GM12872 (cell line): ENCODE measurements at regions not wholly inside any gene's neighbourhood (a gene's known extent, or its start where the extent isn't known, plus 50 kb on each side); places are given as distances from the start of the nearest gene placed in this dataset.

Experiments
- TF ChIP-seq, protein P1 (sequence below): IDR thresholded peaks from 3 replicates; pipeline ENCODE4 v1.5.1; 2011; ENCODE audit warnings: low read depth, mild to moderate bottlenecking, low read length, moderate library complexity; ENCODE audit not compliant: insufficient read depth

DNA sequence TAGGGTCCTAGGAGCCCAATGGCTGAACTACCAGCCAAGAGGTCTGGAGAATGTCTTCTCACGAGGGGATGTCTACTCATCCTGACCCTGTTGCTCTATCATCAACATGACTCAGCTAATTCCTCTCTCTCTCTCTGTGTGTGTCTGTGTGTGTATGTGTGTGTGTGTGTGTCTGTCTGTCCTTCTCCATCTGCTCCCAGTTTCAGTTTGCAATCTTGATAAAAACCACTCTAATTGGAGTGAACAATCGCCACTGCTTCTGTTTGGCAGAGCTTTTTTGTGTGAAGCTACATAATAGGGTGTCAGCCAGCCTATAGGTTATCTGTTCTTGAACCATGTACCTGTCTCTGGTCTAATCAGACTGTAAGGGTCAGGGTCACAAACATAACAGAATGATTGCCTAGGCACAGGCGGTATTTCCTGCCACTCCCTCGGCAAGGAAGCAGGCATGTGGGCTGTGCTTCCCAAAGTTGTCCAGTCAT is 219.8 kb downstream of the SH3BP4 start:
- TF ChIP-seq, protein P1, sequence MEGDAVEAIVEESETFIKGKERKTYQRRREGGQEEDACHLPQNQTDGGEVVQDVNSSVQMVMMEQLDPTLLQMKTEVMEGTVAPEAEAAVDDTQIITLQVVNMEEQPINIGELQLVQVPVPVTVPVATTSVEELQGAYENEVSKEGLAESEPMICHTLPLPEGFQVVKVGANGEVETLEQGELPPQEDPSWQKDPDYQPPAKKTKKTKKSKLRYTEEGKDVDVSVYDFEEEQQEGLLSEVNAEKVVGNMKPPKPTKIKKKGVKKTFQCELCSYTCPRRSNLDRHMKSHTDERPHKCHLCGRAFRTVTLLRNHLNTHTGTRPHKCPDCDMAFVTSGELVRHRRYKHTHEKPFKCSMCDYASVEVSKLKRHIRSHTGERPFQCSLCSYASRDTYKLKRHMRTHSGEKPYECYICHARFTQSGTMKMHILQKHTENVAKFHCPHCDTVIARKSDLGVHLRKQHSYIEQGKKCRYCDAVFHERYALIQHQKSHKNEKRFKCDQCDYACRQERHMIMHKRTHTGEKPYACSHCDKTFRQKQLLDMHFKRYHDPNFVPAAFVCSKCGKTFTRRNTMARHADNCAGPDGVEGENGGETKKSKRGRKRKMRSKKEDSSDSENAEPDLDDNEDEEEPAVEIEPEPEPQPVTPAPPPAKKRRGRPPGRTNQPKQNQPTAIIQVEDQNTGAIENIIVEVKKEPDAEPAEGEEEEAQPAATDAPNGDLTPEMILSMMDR = no peak

DNA sequence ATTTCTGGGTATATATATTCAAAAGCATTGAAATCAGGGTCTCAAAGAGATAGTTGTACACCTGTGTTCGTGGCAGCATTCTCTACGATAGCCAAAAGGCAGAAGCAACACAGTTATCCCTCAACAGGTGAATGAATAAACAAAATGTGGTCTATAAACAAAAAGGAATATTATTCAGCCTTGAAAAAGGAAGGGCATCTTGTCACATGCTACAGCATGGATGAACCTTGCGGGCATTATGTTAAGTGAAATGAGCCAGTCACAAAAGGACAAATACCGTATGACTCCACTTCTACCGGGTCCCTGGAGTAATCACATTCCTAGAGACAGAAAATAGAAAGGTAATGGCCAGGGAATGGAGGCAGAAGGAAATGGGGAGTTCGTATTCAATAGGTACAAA is 228.8 kb downstream of the SH3BP4 start:
- TF ChIP-seq, protein P1 = no peak

DNA sequence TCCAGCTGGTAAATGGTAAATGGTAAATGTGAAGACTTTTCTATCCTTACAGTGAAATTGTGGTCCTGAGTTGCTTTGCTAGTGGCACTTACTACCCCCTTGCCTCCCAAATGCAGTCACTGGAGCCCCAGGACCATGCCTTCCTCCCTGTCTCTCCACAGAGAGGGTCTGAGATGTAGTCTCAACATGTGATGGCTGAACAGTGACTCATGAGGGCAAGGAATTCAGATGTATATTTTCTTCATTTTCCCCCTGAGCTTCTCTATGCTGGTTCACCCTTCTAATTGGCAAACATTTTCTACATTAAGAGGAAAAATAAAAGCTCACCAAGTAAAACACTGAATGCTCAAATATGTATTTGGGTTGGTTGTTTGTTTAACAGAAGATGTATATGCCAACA is 232.0 kb downstream of the SH3BP4 start:
- TF ChIP-seq, protein P1 = no peak

DNA sequence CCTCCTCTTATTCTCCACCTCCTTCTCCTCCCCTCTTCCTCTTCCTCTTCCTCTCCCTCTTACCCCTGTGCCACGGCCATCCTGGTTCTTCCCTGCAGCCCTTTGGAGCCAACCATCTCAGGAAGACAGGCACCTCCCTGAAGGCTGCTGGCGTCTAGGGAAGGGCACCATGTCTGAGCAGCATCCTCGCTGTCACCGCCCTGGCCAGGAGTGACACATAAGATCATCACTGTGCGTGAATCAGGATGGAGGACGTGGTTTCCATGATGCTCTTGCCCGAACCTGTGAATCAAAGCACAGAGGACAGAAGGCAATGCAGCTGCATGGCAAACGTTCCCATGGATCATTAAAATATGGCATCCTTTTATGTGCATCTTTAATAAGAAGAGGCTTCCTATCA is 236.0 kb downstream of the SH3BP4 start:
- TF ChIP-seq, protein P1 = no peak

DNA sequence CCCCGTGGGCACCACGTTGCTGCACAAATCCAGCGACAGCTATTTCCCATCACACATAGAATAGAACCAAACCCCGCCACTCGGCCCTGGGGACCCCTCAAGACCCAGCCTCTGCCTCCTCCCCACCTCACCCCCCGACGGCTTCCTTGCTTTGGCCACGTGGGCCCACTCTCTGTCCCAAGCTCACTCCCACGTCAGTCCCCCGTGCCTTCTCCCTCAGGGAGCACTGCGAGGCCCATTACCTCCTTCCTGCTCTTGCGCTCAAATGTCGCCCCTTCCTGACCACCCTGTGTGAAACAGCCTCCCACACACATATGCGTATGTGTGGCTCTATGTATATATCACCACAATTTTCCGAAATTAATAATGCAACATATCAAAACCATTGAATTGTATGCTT is 239.7 kb downstream of the SH3BP4 start:
- TF ChIP-seq, protein P1 = no peak

DNA sequence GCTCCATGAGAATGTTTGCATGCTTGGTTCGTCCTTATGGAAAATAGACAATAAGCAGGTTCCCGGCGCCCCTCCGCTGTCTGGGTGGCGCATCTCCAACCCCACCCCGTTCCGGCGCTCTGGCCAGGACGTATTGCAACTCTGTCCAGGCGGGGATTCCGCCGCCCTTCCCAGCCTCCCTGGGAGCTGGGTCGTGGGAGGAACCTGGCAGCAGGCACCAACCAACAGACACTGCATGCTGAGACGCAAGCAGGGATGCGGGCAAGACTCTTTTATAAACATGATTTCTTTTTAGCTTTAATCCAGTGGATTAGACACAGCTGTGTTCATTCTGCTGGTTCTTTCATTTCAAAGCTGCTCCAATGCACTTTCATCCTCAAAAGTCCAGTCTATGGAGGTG is 240.2 kb downstream of the SH3BP4 start:
- TF ChIP-seq, protein P1 = no peak

DNA sequence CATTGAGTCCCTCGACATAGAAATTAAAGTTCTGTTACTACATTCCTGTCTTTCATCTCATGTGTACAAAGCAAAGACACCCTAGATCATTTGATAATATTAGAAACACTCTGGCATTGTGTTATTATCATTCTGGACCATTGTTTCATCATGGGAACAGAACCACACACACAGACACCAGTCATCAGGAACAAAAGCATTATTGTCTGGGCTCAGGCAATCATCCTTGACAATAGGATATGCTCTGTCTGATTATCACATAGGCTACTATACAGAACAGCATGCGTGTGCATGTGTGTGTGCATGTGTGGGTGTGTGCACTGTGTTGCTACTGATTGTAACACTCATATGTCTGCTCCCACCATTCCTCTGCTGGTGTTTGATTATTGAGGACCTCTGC is 242.5 kb downstream of the SH3BP4 start:
- TF ChIP-seq, protein P1 = no peak

DNA sequence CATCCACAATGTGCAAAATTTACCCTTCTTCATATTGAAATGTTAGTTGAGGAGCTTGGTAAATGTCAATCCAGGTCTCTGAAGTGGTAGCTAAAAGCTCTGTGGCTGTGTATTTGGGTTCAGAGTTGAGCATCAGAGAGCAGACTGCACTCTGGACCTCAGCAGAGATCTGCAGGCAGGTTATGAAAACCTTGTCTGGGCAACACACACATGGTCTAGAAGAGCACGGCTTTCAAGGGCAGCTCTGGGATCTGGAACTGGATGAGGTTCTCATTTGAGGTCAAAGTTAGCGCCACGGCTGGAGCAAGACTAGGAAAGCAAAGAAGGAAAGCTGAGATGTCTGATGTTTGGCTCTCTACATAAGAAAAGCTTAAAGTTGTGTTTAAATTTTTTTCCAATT is 243.0 kb downstream of the SH3BP4 start:
- TF ChIP-seq, protein P1 = no peak
